ENCODE measurements at regions not wholly inside any gene's neighbourhood (a gene's known extent, or its start where the extent isn't known, plus 50 kb on each side); places are given as distances from the start of the nearest gene placed in this dataset.

GRCh38 chr2:59073286-59073685 is 832.2 kb upstream of the FANCL start:
- no peak for ATAC-seq
- no peak for TF ChIP-seq PATZ1 (CRISPR knock-in tag; IDR thresholded peaks at IDR 0.05; ENCODE audit: borderline replicate concordance)
- no peak for TF ChIP-seq ZNF565 (CRISPR knock-in tag; conservative IDR thresholded peaks at IDR 0.05; ENCODE audit: low read depth)
- no peak for TF ChIP-seq BACH2 (CRISPR knock-in tag; IDR thresholded peaks at IDR 0.05; ENCODE audit: borderline replicate concordance)
- no peak for TF ChIP-seq RARB (CRISPR knock-in tag; IDR thresholded peaks at IDR 0.05)
- TF ChIP-seq CREB5 (CRISPR knock-in tag; IDR thresholded peaks at IDR 0.05; ENCODE audit: low read depth): no peak

- ATAC-seq: no peak
- TF ChIP-seq ZNF8 (CRISPR knock-in tag; IDR thresholded peaks at IDR 0.05) (no peak), SNAI2 (CRISPR knock-in tag; IDR thresholded peaks at IDR 0.05) (no peak)
These were observed 827.1 kb upstream of the FANCL start for GRCh38 chr2:59068255-59068654.

GRCh38 chr2:59066787-59067399 is 825.8 kb upstream of the FANCL start:
- no peak for ATAC-seq
- TF ChIP-seq TOX (CRISPR knock-in tag; IDR thresholded peaks at IDR 0.05; ENCODE audit: borderline replicate concordance): no peak
- TF ChIP-seq ZNF8 (CRISPR knock-in tag; IDR thresholded peaks at IDR 0.05): no peak
- TF ChIP-seq ZNF70 (CRISPR knock-in tag; IDR thresholded peaks at IDR 0.05): no peak
- no peak for TF ChIP-seq PPARA (CRISPR knock-in tag; IDR thresholded peaks at IDR 0.05; ENCODE audit: borderline replicate concordance)
- no peak for TF ChIP-seq GLIS3 (CRISPR knock-in tag; IDR thresholded peaks at IDR 0.05)
- TF ChIP-seq BACH2 (CRISPR knock-in tag; IDR thresholded peaks at IDR 0.05; ENCODE audit: borderline replicate concordance): no peak
- TF ChIP-seq ZNF565 (CRISPR knock-in tag; conservative IDR thresholded peaks at IDR 0.05; ENCODE audit: low read depth): no peak
- TF ChIP-seq ZFP3 (CRISPR knock-in tag; IDR thresholded peaks at IDR 0.05): no peak
- no peak for TF ChIP-seq ESRRG (CRISPR knock-in tag; IDR thresholded peaks at IDR 0.05)
- TF ChIP-seq CSRNP3 (CRISPR knock-in tag; IDR thresholded peaks at IDR 0.05): no peak
- no peak for TF ChIP-seq ARNTL (CRISPR knock-in tag; IDR thresholded peaks at IDR 0.05; ENCODE audit: borderline replicate concordance, low read depth)

- TF ChIP-seq BACH2 (CRISPR knock-in tag; IDR thresholded peaks at IDR 0.05; ENCODE audit: borderline replicate concordance) (no peak), CREB5 (CRISPR knock-in tag; IDR thresholded peaks at IDR 0.05; ENCODE audit: low read depth) (no peak), ISL1 (CRISPR knock-in tag; IDR thresholded peaks at IDR 0.05) (no peak), SNAI2 (CRISPR knock-in tag; IDR thresholded peaks at IDR 0.05) (no peak), ESRRG (CRISPR knock-in tag; IDR thresholded peaks at IDR 0.05) (no peak), TOX (CRISPR knock-in tag; IDR thresholded peaks at IDR 0.05; ENCODE audit: borderline replicate concordance) (no peak), RARB (CRISPR knock-in tag; IDR thresholded peaks at IDR 0.05) (no peak), TCF4 (CRISPR knock-in tag; IDR thresholded peaks at IDR 0.05; ENCODE audit: borderline replicate concordance) (no peak), ZC3H10 (CRISPR knock-in tag; IDR thresholded peaks at IDR 0.05) (no peak), PATZ1 (CRISPR knock-in tag; IDR thresholded peaks at IDR 0.05; ENCODE audit: borderline replicate concordance) (no peak), ARNTL (CRISPR knock-in tag; IDR thresholded peaks at IDR 0.05; ENCODE audit: borderline replicate concordance, low read depth) (no peak), CSRNP3 (CRISPR knock-in tag; IDR thresholded peaks at IDR 0.05) (no peak), GLIS3 (CRISPR knock-in tag; IDR thresholded peaks at IDR 0.05) (no peak), ZNF8 (CRISPR knock-in tag; IDR thresholded peaks at IDR 0.05) (no peak), OSR1 (CRISPR knock-in tag; IDR thresholded peaks at IDR 0.05) (no peak), ZFP3 (CRISPR knock-in tag; IDR thresholded peaks at IDR 0.05) (no peak), TSHZ2 (CRISPR knock-in tag; IDR thresholded peaks at IDR 0.05) (no peak), PPARA (CRISPR knock-in tag; IDR thresholded peaks at IDR 0.05; ENCODE audit: borderline replicate concordance) (no peak), ZNF565 (CRISPR knock-in tag; conservative IDR thresholded peaks at IDR 0.05; ENCODE audit: low read depth) (no peak)
- no peak for ATAC-seq
These were observed 806.4 kb upstream of the FANCL start for GRCh38 chr2:59047373-59047995.
